Adrenal gland (tissue), 9 donors: ENCODE measurements at regions not wholly inside any gene's neighbourhood (a gene's known extent, or its start where the extent isn't known, plus 50 kb on each side); places are given as distances from the start of the nearest gene placed in this dataset.

Experiments
- DNase-seq, 7 donors: peaks; one replicate each; pipeline ENCODE4 v3.0.0-alpha.2; 2019 to 2020
- H3K27ac ChIP-seq, 5 donors: fragments of 200-600 bp; sonication (generic) in 4 of 5; 1 replicate in 3 of 5; 2 replicates in 2 of 5; pipeline versions ENCODE4 v1.5.1 to v1.8.0; 2016 to 2020; ENCODE audit warnings: mild to moderate bottlenecking in 1 of 5
- H3K27me3 ChIP-seq: fragments of 200-600 bp; 2 replicates; pipeline ENCODE4 v1.8.0; 2021
- H3K36me3 ChIP-seq, 2 donors: fragments of 200-600 bp; replicated peaks in 1 of 2; 1 replicate in 1 of 2; 2 replicates in 1 of 2; pipeline versions ENCODE4 v1.5.1 to v1.8.0; 2018 to 2022
- H3K4me1 ChIP-seq, 2 donors: fragments of 200-600 bp; replicated peaks in 1 of 2; 1 replicate in 1 of 2; 2 replicates in 1 of 2; pipeline versions ENCODE4 v1.5.1 to v1.8.0; 2018 to 2021
- H3K4me3 ChIP-seq, 4 donors: fragments of 200-600 bp; sonication (generic) in 3 of 4; one replicate each; pipeline ENCODE4 v1.5.1; 2016 to 2018
- H3K9me3 ChIP-seq, 3 donors: fragments of 200-600 bp; sonication (generic) in 1 of 3; replicated peaks in 1 of 3; 1 replicate in 2 of 3; 2 replicates in 1 of 3; pipeline versions ENCODE4 v1.5.1 to v1.8.0; 2016 to 2021
- CTCF ChIP-seq, 6 experiments: fragments of 450-650 bp in 4 of 6; fragments of 200-600 bp in 2 of 6; sonication (generic) in 1 of 6; IDR thresholded peaks; 1 replicate in 5 of 6; 2 replicates in 1 of 6; pipeline versions ENCODE4 v1.5.1 to v1.8.0; 2016 to 2021; ENCODE audit warnings: antibody characterized with exemption in 6 of 6, mild to moderate bottlenecking in 2 of 6, moderate library complexity in 1 of 6
- POLR2A ChIP-seq, 2 donors: fragments of 450-650 bp; IDR thresholded peaks; one replicate each; pipeline ENCODE4 v1.6.1; 2017; ENCODE audit warnings: antibody characterized with exemption in 2 of 2, mild to moderate bottlenecking in 2 of 2, moderate library complexity in 1 of 2
- WGBS, 4 donors: extraction: QIAGEN DNeasy Blood & Tissue Kit in 2 of 4; methylation state at CpG; one replicate each; pipeline versions ENCODE4 v1.1.5 to v1.1.7; 2013 to 2017; 5-methylcytosine and 5-hydroxymethylcytosine counted together
- intact Hi-C, 2 donors: fragments of 100-400 bp; cut with DNase I; formaldehyde crosslinking; loops; one replicate each; pipeline versions ENCODE4 v1.14.1 to v1.15.0; 2022 to 2023
- donor health status: healthy with polysubstance abuse.
- donor health status: Bipolar disorder and iron deficiency.
- donor health status: DM: yes; HTN: yes; CAD: no.
- donor health status: DM: no; HTN: no; CAD: no.
- donor health status: DM: no; HTN: no; CAD: no.

GRCh38 chr21:27246741-27247140, 279.9 kb upstream of the ADAMTS5 start:
- Histone ChIP-seq H3K36me3 (no peaks in the 10 kb centered on the region), H3K27me3 (no peaks in the 10 kb centered on the region), H3K4me3 (no peak overlapping the region), H3K4me1 (no peaks in the 10 kb centered on the region), H3K9me3 (no peaks in the 10 kb centered on the region), H3K27ac (no peak overlapping the region)
- whole genome bisulfite sequencing, 4 donors, result 67 to 80% (median 77%) methylated on average over 5 of the region's 5 CpGs
- no peak for DNase-seq
- TF ChIP-seq CTCF (IDR thresholded peaks at IDR 0.05) (no peak), POLR2A (IDR thresholded peaks at IDR 0.05) (no peak)
- intact Hi-C loops, result no loop called here

DNA sequence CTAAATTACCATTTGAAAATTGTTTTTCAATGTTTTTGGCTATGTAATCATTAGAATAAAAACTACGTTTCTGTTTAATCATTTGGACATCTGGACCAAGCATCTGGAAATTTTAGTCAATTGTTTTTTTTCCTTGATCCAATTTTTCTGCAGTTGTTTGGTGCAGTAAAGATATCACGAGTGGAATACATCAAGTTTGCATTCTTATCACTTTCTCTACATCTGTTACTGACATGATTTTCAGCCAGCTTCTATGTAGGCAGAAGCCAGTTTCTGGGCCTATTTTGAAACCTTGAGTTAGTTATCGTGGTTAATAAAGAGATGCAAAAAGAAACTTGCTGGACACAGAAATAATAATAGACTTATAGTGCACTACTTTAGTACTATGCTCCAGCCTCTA, 277.9 kb upstream of the ADAMTS5 start:
- Histone ChIP-seq H3K9me3 (no peaks in the 10 kb centered on the region), H3K4me1 (no peaks in the 10 kb centered on the region), H3K4me3 (no peak overlapping the region), H3K27me3 (no peaks in the 10 kb centered on the region), H3K27ac (no peak overlapping the region), H3K36me3 (no peaks in the 10 kb centered on the region)
- no peak for DNase-seq
- WGBS, 4 donors, result 46 to 67% (median 51%) methylated on average over 3 of the region's 3 CpGs
- no peak for TF ChIP-seq POLR2A (IDR thresholded peaks at IDR 0.05)
- TF ChIP-seq CTCF (IDR thresholded peaks at IDR 0.05), result no peak
- intact Hi-C loops, result no loop called here

GRCh38 chr21:27244352-27244751, 277.5 kb upstream of the ADAMTS5 start:
- 53 to 66% (median 62%) methylated on average over 2 of the region's 2 CpGs for WGBS, 4 donors
- no peak for DNase-seq
- Histone ChIP-seq H3K4me3 (no peak overlapping the region), H3K36me3 (no peaks in the 10 kb centered on the region), H3K27me3 (no peaks in the 10 kb centered on the region), H3K9me3 (no peaks in the 10 kb centered on the region), H3K4me1 (no peaks in the 10 kb centered on the region), H3K27ac (no peak overlapping the region)
- intact Hi-C loops, result no loop called here
- TF ChIP-seq CTCF (IDR thresholded peaks at IDR 0.05) (no peak), POLR2A (IDR thresholded peaks at IDR 0.05) (no peak)

- WGBS, 4 donors, result 66 to 84% (median 78%) methylated on average over 2 of the region's 2 CpGs
- Histone ChIP-seq H3K4me3 (no peak overlapping the region), H3K4me1 (no peaks in the 10 kb centered on the region), H3K36me3 (no peaks in the 10 kb centered on the region), H3K27me3 (no peaks in the 10 kb centered on the region), H3K27ac (no peak overlapping the region), H3K9me3 (no peaks in the 10 kb centered on the region)
- TF ChIP-seq POLR2A (IDR thresholded peaks at IDR 0.05) (no peak), CTCF (IDR thresholded peaks at IDR 0.05) (no peak)
- DNase-seq, result no peak
- intact Hi-C loops, result no loop called here
Observed at GRCh38 chr21:27240839-27241238, 274.0 kb upstream of the ADAMTS5 start.
